Coronary artery (tissue), 2 donors: ENCODE measurements at regions not wholly inside any gene's neighbourhood (a gene's known extent, or its start where the extent isn't known, plus 50 kb on each side); places are given as distances from the start of the nearest gene placed in this dataset.

Experiments used
- DNase-seq: peaks from one replicate; pipeline ENCODE4 v3.0.0-alpha.2; 2017; ENCODE audit warnings: low spot score
- H3K27ac ChIP-seq, 2 donors: fragments of 200-600 bp; sonication (generic); one replicate each; pipeline ENCODE4 v1.5.1; 2016 to 2019
- H3K4me3 ChIP-seq: fragments of 200-600 bp; sonication (generic); 2 replicates; pipeline ENCODE4 v1.5.1; 2016; ENCODE audit warnings: mild to moderate bottlenecking, moderate library complexity
- TF ChIP-seq, protein P1 (sequence below): fragments of 200-600 bp; sonication (generic); IDR thresholded peaks from one replicate; pipeline ENCODE4 v1.5.1; 2019; ENCODE audit warnings: antibody characterized with exemption

DNA sequence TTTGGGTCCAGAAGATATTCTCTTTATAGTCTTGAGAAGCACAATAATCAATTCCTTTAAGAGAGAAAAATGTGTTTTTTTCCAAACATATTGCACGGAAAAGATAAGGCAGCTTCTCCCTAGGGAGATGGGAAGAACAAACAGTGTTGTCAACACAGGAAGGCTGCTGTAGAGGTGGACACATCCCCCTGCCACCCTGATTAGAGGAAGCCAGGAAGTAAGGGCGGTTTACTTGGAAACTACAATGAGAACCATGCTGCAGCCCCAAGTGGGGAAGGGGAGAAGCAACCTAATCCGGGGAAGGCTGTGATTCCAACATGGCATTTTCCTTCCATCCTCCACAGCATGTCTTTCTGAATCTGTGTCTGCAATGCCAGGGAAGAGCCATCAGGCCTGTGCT, 256.9 kb upstream of the TGFBR2 start:
- no peak for DNase-seq
- no peak overlapping the region for H3K27ac ChIP-seq
- TF ChIP-seq, protein P1, sequence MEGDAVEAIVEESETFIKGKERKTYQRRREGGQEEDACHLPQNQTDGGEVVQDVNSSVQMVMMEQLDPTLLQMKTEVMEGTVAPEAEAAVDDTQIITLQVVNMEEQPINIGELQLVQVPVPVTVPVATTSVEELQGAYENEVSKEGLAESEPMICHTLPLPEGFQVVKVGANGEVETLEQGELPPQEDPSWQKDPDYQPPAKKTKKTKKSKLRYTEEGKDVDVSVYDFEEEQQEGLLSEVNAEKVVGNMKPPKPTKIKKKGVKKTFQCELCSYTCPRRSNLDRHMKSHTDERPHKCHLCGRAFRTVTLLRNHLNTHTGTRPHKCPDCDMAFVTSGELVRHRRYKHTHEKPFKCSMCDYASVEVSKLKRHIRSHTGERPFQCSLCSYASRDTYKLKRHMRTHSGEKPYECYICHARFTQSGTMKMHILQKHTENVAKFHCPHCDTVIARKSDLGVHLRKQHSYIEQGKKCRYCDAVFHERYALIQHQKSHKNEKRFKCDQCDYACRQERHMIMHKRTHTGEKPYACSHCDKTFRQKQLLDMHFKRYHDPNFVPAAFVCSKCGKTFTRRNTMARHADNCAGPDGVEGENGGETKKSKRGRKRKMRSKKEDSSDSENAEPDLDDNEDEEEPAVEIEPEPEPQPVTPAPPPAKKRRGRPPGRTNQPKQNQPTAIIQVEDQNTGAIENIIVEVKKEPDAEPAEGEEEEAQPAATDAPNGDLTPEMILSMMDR, result no peak
- H3K4me3 ChIP-seq, result no peak overlapping the region

DNA sequence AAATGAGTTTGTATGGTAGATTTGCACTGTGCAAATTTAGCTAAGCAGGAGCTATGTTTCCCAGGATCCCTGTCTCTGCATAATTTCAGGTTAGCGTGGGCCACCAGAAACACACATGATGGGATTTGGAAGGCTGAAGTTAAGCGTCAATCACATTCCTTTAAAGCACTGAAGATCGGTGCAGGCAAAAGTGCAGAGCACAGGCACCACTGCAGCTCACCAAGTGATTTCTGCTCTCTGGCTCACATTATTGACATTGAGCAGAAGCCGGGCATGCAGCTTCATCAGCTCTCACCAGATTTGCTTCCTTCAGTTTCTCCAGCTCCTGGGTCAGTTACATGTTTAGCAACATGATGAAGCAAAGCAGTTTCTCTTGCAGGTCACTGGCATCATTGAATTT, 256.4 kb upstream of the TGFBR2 start:
- TF ChIP-seq, protein P1, result no peak
- Histone ChIP-seq H3K27ac (peak overlapping the region in 1 of 2 donors; percentile 34), H3K4me3 (no peak overlapping the region)
- no peak for DNase-seq

DNA sequence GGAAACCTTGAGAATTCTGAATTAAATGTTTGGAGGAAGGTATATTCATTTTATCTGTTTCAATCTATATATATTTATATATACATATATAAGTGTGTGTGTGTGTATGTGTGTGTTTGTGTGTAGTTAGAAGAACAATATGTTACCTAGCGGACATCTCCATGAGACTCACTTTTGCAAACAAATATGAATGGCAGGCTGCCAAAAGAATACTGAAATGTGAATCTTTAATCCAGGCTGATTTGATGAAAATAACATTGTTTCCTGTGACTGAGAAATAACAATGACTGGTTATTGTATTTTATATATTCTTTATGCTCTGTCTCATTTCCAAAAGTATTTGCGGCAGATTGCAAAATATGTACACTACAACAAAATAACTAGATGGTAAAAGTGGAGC, 255.5 kb upstream of the TGFBR2 start:
- no peak overlapping the region for H3K4me3 ChIP-seq
- H3K27ac ChIP-seq, result no peak overlapping the region
- TF ChIP-seq, protein P1, result no peak

DNA sequence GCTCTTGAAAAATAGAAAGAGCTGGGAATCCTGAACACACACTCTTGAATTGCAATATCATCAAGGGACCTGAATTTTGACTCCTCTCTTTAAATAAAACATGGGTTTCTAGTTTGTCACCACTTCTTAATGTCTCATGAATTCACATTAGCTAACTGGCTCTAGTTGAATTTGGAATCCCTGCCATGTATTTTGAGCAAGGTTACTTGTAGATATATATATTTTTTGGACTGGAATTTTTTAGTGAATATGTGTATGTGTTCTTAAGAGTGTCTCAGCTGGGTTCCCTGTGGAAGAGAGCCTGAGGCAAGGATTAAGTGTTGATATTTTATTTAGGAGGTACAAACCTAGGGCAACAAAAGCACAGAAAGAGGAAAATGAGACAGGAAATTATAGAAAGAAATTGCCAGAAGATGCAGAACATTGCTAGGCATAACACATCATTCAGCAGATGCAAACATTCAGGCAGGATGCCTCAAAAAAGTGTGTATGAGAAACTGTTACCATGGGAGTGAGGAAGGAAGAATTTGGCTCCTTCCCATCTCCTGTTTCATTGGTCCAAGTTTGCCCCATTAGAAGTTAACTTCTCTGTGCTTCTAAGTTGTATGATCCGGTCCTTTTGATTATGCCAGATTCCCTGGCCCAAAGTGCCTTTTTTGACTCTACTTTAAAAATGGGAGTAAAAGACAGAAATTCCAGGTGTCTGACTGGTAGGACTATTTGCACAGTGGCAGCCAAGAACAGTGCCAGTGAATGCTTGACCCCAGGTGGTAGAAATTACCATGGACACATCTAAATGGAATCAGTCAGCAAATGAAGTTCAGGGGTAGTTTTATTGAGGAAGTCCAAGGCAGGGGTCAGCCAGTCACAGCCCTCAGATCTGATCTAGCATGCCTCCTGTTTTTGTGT, 253.7 kb upstream of the TGFBR2 start:
- no peak for DNase-seq
- TF ChIP-seq, protein P1, result no peak
- Histone ChIP-seq H3K4me3 (no peak overlapping the region), H3K27ac (peak overlapping the region; percentile 21 to 61)

More for the DNA sequence above, 255.5 kb upstream of the TGFBR2 start:
- no peak for DNase-seq

GRCh38 chr3:30353711-30354467, 252.5 kb upstream of the TGFBR2 start:
- DNase-seq, result no peak
- H3K4me3 ChIP-seq, result no peak overlapping the region
- peak overlapping the region; percentile 59 to 76 for H3K27ac ChIP-seq
- TF ChIP-seq, protein P1, result no peak

GRCh38 chr3:30354513-30354912, 251.9 kb upstream of the TGFBR2 start:
- Histone ChIP-seq H3K4me3 (no peak overlapping the region), H3K27ac (peak overlapping the region; percentile 59 to 76)
- DNase-seq, result peak; percentile 75
- TF ChIP-seq, protein P1, result no peak
